Keratinocyte (primary cell): ENCODE measurements at regions not wholly inside any gene's neighbourhood (a gene's known extent, or its start where the extent isn't known, plus 50 kb on each side); places are given as distances from the start of the nearest gene placed in this dataset.

Experiments
- DNase-seq: peaks from one replicate; pipeline ENCODE4 v3.0.0-alpha.2; 2011; ENCODE audit warnings: low read depth, missing footprints, low spot score
- FAIRE-seq: peaks from 2 replicates; lab custom pipeline; 2011; peaks lifted over from hg19 to GRCh38; lab: Jason Lieb, UNC
- H2AFZ ChIP-seq: 2 replicates; pipeline ENCODE4 v1.6.0; 2012; ENCODE audit warnings: low read length, control low read depth, inconsistent platforms; ENCODE audit not compliant: control insufficient read depth
- H3K27ac ChIP-seq: 2 replicates; pipeline ENCODE4 v1.5.1; 2011; ENCODE audit warnings: low read length; ENCODE audit not compliant: control insufficient read depth, insufficient read depth
- H3K27me3 ChIP-seq: 3 replicates; pipeline ENCODE4 v1.6.0; 2011; ENCODE audit warnings: low read length; ENCODE audit not compliant: control insufficient read depth, insufficient read depth; ENCODE audit errors: extremely low read depth
- H3K36me3 ChIP-seq, 2 experiments: 2 replicates in 1 of 2; 3 replicates in 1 of 2; pipeline ENCODE4 v1.5.1; 2011; ENCODE audit warnings: low read length in 2 of 2, mild to moderate bottlenecking in 1 of 2; ENCODE audit not compliant: control insufficient read depth in 2 of 2, insufficient read depth in 2 of 2; ENCODE audit errors: extremely low read depth in 1 of 2
- H3K4me1 ChIP-seq: 3 replicates; pipeline ENCODE4 v1.5.1; 2011; ENCODE audit warnings: low read length; ENCODE audit not compliant: control insufficient read depth, insufficient read depth; ENCODE audit errors: extremely low read depth
- H3K4me2 ChIP-seq: 3 replicates; pipeline ENCODE4 v1.6.0; 2011; ENCODE audit warnings: low read depth, low read length; ENCODE audit not compliant: control insufficient read depth, insufficient read depth; ENCODE audit errors: extremely low read depth
- H3K4me3 ChIP-seq, 3 experiments: fragments of 200-600 bp in 1 of 3; sonication (generic) in 1 of 3; 2 replicates in 2 of 3; 3 replicates in 1 of 3; pipeline ENCODE4 v1.5.1; 2011 to 2016; ENCODE audit warnings: low read length in 3 of 3, mild to moderate bottlenecking in 3 of 3, control low read depth in 2 of 3, inconsistent platforms in 1 of 3, low read depth in 1 of 3, mixed read lengths in 1 of 3, mixed run types in 1 of 3, moderate library complexity in 1 of 3; ENCODE audit not compliant: control insufficient read depth in 2 of 3, insufficient read depth in 2 of 3; ENCODE audit errors: extremely low read depth in 1 of 3
- H3K79me2 ChIP-seq: 2 replicates; pipeline ENCODE4 v1.6.0; 2012; ENCODE audit warnings: low read length; ENCODE audit not compliant: control insufficient read depth, insufficient read depth
- H3K9ac ChIP-seq: 3 replicates; pipeline ENCODE4 v1.6.0; 2011; ENCODE audit warnings: low read length; ENCODE audit not compliant: control insufficient read depth, insufficient read depth; ENCODE audit errors: extremely low read depth
- H3K9me1 ChIP-seq: 3 replicates; pipeline ENCODE4 v1.6.0; 2011; ENCODE audit warnings: low read length; ENCODE audit not compliant: control insufficient read depth, insufficient read depth; ENCODE audit errors: extremely low read depth
- H3K9me3 ChIP-seq: 2 replicates; pipeline ENCODE4 v1.5.1; 2012; ENCODE audit warnings: low read depth, low read length; ENCODE audit not compliant: control insufficient read depth
- H4K20me1 ChIP-seq: 3 replicates; pipeline ENCODE4 v1.6.0; 2011; ENCODE audit warnings: low read length; ENCODE audit not compliant: control insufficient read depth, insufficient read depth; ENCODE audit errors: extremely low read depth
- EZH2 ChIP-seq: IDR thresholded peaks from one replicate; pipeline ENCODE4 v1.6.1; 2012; ENCODE audit warnings: inconsistent platforms, mild to moderate bottlenecking, low read length, moderate library complexity
- dilution Hi-C: fragments of 300-500 bp; cut with MboI; formaldehyde crosslinking; loops from one replicate; pipeline ENCODE4 v1.7.0; 2020; ENCODE audit warnings: low sequenced_read_pairs; ENCODE audit not compliant: extremely low pct_ligation_motif_present
- TF ChIP-seq, protein P1 (sequence below), 3 experiments: IDR thresholded peaks in 1 of 3; conservative IDR thresholded peaks in 1 of 3; optimal IDR thresholded peaks in 1 of 3; 2 replicates in 2 of 3; 3 replicates in 1 of 3; pipeline versions ENCODE3 to v1.5.1; 2011; ENCODE audit warnings: low read length in 3 of 3, mild to moderate bottlenecking in 3 of 3, moderate library complexity in 2 of 3, control low read depth in 1 of 3, inconsistent platforms in 1 of 3; ENCODE audit not compliant: insufficient read depth in 2 of 3; ENCODE audit errors: extremely low read depth in 1 of 3

GRCh38 chr1:106178791-106179190 lies 877.7 kb upstream of the PRMT6 start:
- dilution Hi-C loops = no loop called here
- no peak overlapping the region for H2AFZ ChIP-seq
- H3K9me1 ChIP-seq = no peaks in the 10 kb centered on the region
- no peak overlapping the region for H3K27ac ChIP-seq
- H3K4me2 ChIP-seq = no peak overlapping the region
- H3K9ac ChIP-seq = no peak overlapping the region
- no peaks in the 10 kb centered on the region for H3K79me2 ChIP-seq
- no peaks in the 10 kb centered on the region for H3K4me1 ChIP-seq
- TF ChIP-seq, protein P1, sequence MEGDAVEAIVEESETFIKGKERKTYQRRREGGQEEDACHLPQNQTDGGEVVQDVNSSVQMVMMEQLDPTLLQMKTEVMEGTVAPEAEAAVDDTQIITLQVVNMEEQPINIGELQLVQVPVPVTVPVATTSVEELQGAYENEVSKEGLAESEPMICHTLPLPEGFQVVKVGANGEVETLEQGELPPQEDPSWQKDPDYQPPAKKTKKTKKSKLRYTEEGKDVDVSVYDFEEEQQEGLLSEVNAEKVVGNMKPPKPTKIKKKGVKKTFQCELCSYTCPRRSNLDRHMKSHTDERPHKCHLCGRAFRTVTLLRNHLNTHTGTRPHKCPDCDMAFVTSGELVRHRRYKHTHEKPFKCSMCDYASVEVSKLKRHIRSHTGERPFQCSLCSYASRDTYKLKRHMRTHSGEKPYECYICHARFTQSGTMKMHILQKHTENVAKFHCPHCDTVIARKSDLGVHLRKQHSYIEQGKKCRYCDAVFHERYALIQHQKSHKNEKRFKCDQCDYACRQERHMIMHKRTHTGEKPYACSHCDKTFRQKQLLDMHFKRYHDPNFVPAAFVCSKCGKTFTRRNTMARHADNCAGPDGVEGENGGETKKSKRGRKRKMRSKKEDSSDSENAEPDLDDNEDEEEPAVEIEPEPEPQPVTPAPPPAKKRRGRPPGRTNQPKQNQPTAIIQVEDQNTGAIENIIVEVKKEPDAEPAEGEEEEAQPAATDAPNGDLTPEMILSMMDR (optimal IDR thresholded peaks at IDR 0.05 in 1 of 3, IDR thresholded peaks at IDR 0.05 in 1 of 3, conservative IDR thresholded peaks at IDR 0.05 in 1 of 3; ENCODE audit: extremely low read depth in 1 of 3, insufficient read depth in 2 of 3, low read length in 3 of 3) = no peak
- no peak for TF ChIP-seq EZH2
- DNase-seq (no peak), FAIRE-seq (no peak)
- H3K4me3 ChIP-seq = no peak overlapping the region
- no peaks in the 10 kb centered on the region for H3K36me3 ChIP-seq
- no peaks in the 10 kb centered on the region for H4K20me1 ChIP-seq
- H3K27me3 ChIP-seq = no peaks in the 10 kb centered on the region
- H3K9me3 ChIP-seq = no peaks in the 10 kb centered on the region

- Histone ChIP-seq H3K4me2 (no peak overlapping the region), H4K20me1 (no peaks in the 10 kb centered on the region), H3K36me3 (no peaks in the 10 kb centered on the region), H3K27ac (no peak overlapping the region), H3K4me3 (no peak overlapping the region), H3K9ac (no peak overlapping the region), H3K27me3 (no peaks in the 10 kb centered on the region), H2AFZ (no peak overlapping the region), H3K4me1 (no peaks in the 10 kb centered on the region), H3K9me1 (no peaks in the 10 kb centered on the region), H3K9me3 (no peaks in the 10 kb centered on the region), H3K79me2 (no peaks in the 10 kb centered on the region)
- DNase-seq (no peak), FAIRE-seq (no peak)
- dilution Hi-C loops = no loop called here
- TF ChIP-seq, protein P1 (optimal IDR thresholded peaks at IDR 0.05 in 1 of 3, IDR thresholded peaks at IDR 0.05 in 1 of 3, conservative IDR thresholded peaks at IDR 0.05 in 1 of 3; ENCODE audit: extremely low read depth in 1 of 3, insufficient read depth in 2 of 3, low read length in 3 of 3) = no peak
- no peak for TF ChIP-seq EZH2
Observed at GRCh38 chr1:106181866-106182265, 874.6 kb upstream of the PRMT6 start.
